ENCODE measurements at regions not wholly inside any gene's neighbourhood (a gene's known extent, or its start where the extent isn't known, plus 50 kb on each side); places are given as distances from the start of the nearest gene placed in this dataset.
A peak's percentile ranks its signal among the peaks of the same experiment; 100 is the strongest.

DNA sequence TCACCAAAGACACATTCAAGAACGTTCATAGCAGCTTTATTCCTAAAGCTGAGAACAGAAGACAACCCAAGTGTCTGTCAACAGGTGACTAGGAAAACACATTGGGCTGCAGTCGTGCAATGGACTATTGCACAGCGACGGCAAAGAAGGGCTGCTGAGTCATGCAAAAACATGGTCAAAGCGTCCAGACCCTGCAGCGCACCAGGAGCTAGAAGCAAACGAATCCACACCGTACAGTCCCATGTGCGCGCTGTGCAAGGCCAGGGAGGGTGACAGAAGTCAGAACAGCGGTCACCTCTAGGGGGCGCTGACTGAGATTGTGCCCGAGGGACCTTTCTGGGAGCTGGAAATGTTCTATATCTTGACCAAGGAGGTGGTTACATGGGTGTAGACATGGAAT is 266.4 kb downstream of the MAF start:
- peak; percentile 23 for TF ChIP-seq CTCF (IDR thresholded peaks at IDR 0.05; ENCODE audit: insufficient read depth, low read length, poor library complexity, severe bottlenecking)
- DNase-seq (ENCODE audit: low read depth), result no peak
- no peaks in the 10 kb centered on the region for H3K36me3 ChIP-seq (ENCODE audit: control insufficient read depth, insufficient read depth, low read length)
- no peak overlapping the region for H3K4me3 ChIP-seq (ENCODE audit: low read depth, low read length)
- no peaks in the 10 kb centered on the region for H3K27me3 ChIP-seq (ENCODE audit: control insufficient read depth, insufficient read depth, low read length)

GRCh38 chr16:79331066-79331465 is 269.5 kb downstream of the MAF start:
- no peak for DNase-seq (ENCODE audit: low read depth)
- Histone ChIP-seq H3K36me3 (ENCODE audit: control insufficient read depth, insufficient read depth, low read length) (no peaks in the 10 kb centered on the region), H3K27me3 (ENCODE audit: control insufficient read depth, insufficient read depth, low read length) (no peaks in the 10 kb centered on the region), H3K4me3 (ENCODE audit: low read depth, low read length) (no peak overlapping the region)
- TF ChIP-seq CTCF (IDR thresholded peaks at IDR 0.05; ENCODE audit: insufficient read depth, low read length, poor library complexity, severe bottlenecking), result no peak

GRCh38 chr16:79329967-79330366 is 270.6 kb downstream of the MAF start:
- H3K36me3 ChIP-seq (ENCODE audit: control insufficient read depth, insufficient read depth, low read length), result no peaks in the 10 kb centered on the region
- H3K4me3 ChIP-seq (ENCODE audit: low read depth, low read length), result no peak overlapping the region

DNA sequence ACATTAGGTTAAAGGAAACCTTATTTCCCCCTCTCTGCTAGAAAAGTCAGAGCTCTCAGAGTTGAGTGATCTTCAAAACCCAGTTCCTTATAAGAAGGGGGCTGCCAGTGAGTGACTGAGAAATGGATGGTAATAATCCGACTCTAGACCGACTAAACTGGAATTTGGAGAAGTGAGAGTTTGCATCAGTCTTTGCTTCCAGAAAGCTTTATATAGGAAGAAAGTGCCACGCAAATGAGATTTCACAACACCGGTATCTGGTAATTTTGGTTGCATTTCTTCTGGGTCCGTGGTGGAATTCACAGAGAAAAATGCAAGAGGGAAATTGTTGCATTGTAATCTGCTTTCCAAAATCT is 271.4 kb downstream of the MAF start:
- no peak for TF ChIP-seq CTCF (IDR thresholded peaks at IDR 0.05; ENCODE audit: insufficient read depth, low read length, poor library complexity, severe bottlenecking)
- H3K36me3 ChIP-seq (ENCODE audit: control insufficient read depth, insufficient read depth, low read length), result no peaks in the 10 kb centered on the region
- H3K4me3 ChIP-seq (ENCODE audit: low read depth, low read length), result no peak overlapping the region
- no peak for DNase-seq (ENCODE audit: low read depth)
- H3K27me3 ChIP-seq (ENCODE audit: control insufficient read depth, insufficient read depth, low read length), result no peaks in the 10 kb centered on the region

More at GRCh38 chr16:79329967-79330366, 270.6 kb downstream of the MAF start:
- DNase-seq (ENCODE audit: low read depth), result no peak
- TF ChIP-seq CTCF (IDR thresholded peaks at IDR 0.05; ENCODE audit: insufficient read depth, low read length, poor library complexity, severe bottlenecking), result no peak
- no peaks in the 10 kb centered on the region for H3K27me3 ChIP-seq (ENCODE audit: control insufficient read depth, insufficient read depth, low read length)

- DNase-seq (ENCODE audit: low read depth), result no peak
- no peak overlapping the region for H3K4me3 ChIP-seq (ENCODE audit: low read depth, low read length)
- no peak for TF ChIP-seq CTCF (IDR thresholded peaks at IDR 0.05; ENCODE audit: insufficient read depth, low read length, poor library complexity, severe bottlenecking)
- no peaks in the 10 kb centered on the region for H3K27me3 ChIP-seq (ENCODE audit: control insufficient read depth, insufficient read depth, low read length)
- H3K36me3 ChIP-seq (ENCODE audit: control insufficient read depth, insufficient read depth, low read length), result no peaks in the 10 kb centered on the region
These were observed 272.0 kb downstream of the MAF start for GRCh38 chr16:79328402-79329165.

DNA sequence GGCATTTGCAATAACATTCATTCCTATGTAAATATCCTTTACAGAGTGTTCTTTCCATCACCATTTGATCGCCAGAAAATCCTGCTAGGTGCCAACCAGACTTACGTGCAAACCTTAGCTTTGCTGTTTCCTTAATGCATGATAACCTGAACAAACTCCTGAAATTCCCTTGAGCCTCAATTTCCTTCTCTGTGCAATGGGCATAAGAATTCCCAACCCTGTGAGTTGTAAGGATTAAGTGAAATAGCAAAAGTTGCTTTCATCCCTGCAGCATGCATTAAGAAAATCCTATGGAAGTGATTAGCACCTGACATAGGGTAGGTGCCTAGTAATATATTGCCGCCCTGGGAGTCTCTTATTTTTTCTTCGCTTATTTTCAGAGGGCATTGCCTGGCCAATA is 272.7 kb downstream of the MAF start:
- TF ChIP-seq CTCF (IDR thresholded peaks at IDR 0.05; ENCODE audit: insufficient read depth, low read length, poor library complexity, severe bottlenecking), result no peak
- Histone ChIP-seq H3K27me3 (ENCODE audit: control insufficient read depth, insufficient read depth, low read length) (no peaks in the 10 kb centered on the region), H3K36me3 (ENCODE audit: control insufficient read depth, insufficient read depth, low read length) (no peaks in the 10 kb centered on the region), H3K4me3 (ENCODE audit: low read depth, low read length) (no peak overlapping the region)
- no peak for DNase-seq (ENCODE audit: low read depth)
